ENCODE measurements at regions not wholly inside any gene's neighbourhood (a gene's known extent, or its start where the extent isn't known, plus 50 kb on each side); places are given as distances from the start of the nearest gene placed in this dataset.

DNA sequence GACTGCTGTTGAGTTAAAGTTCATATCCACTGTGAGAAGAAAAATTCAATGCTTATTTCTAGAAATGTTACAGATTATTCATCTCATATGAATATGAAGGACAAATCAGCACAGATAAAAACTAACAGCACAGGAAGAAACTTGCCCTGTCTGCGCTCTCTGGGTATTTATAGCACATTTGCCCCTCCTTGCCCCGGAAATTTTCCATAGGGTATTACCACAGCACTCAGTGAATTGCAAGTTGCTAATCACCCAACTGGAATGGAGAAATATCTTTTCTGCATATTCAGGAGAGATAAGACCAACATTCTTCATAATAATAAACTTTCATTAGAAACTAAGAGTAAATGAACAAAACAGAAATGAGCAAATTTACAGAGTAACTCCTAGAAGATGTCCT, 318.0 kb upstream of the KLF12 start:
- no peak for TF ChIP-seq CTCF (conservative IDR thresholded peaks at IDR 0.05; ENCODE audit: low read depth, low read length)
- no peak for DNase-seq (ENCODE audit: low read depth)
- no peak overlapping the region for H3K4me3 ChIP-seq (ENCODE audit: low read length)

- DNase-seq (ENCODE audit: low read depth), result no peak
- no peak overlapping the region for H3K4me3 ChIP-seq (ENCODE audit: low read length)
- TF ChIP-seq CTCF (conservative IDR thresholded peaks at IDR 0.05; ENCODE audit: low read depth, low read length), result no peak
Measured at GRCh38 chr13:74450964-74451363, 316.8 kb upstream of the KLF12 start.

DNA sequence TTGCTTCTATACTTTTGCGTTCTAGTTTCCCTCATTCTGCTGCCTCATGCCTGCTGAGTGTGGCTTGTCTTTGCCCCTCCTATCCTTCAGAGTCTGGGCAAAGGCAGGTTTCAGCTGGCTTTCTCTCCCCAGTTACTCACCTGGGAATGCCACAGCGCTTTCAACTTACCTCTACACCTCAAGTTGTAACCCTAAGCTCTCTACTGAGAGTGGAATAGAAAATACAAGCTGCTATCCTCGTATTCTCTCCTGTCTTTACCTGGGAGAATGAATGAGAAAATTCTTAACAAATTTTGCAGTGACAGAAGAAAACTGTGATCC, 316.3 kb upstream of the KLF12 start:
- DNase-seq (ENCODE audit: low read depth), result no peak
- H3K4me3 ChIP-seq (ENCODE audit: low read length), result no peak overlapping the region

DNA sequence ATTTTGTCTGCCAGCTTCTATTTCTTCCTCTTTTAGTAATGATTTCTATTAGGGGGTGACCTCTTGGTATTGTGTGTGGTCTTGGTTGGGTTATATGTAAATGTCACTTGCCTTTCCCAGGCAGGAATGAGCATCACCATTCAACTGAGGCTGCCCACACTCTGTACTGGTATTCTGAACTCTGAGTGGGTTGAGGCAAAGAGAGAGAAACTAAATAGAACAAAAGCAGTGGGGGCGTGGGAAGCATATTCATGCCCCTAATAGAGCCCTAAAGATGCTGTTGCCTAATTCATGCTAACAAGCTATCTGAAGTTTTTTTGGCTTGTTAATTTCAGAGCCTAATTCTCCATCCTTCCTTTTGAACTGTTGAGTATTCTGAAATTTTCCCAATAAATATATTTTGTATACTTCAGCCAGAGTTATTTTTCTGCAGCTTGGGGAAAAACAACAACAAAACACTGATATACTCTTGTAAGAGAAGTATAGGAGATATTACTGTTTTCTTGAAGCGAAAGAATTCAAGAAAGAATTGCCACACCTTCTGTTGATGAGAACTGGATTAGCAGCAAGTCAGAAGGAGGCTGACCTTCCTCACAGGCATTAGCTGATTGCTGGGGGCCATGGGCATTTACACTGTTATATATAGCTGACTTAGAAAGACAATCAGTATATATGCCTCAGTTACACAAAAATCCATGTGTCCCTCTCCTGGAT, 315.8 kb upstream of the KLF12 start:
- no peak overlapping the region for H3K4me3 ChIP-seq (ENCODE audit: low read length)
- TF ChIP-seq CTCF (conservative IDR thresholded peaks at IDR 0.05; ENCODE audit: low read depth, low read length), result no peak
- DNase-seq (ENCODE audit: low read depth), result no peak

More for the DNA sequence above, 316.3 kb upstream of the KLF12 start:
- TF ChIP-seq CTCF (conservative IDR thresholded peaks at IDR 0.05; ENCODE audit: low read depth, low read length), result no peak

- no peak overlapping the region for H3K4me3 ChIP-seq (ENCODE audit: low read length)
- DNase-seq (ENCODE audit: low read depth), result no peak
- no peak for TF ChIP-seq CTCF (conservative IDR thresholded peaks at IDR 0.05; ENCODE audit: low read depth, low read length)
Measured at GRCh38 chr13:74444864-74445479, 310.8 kb upstream of the KLF12 start.

DNA sequence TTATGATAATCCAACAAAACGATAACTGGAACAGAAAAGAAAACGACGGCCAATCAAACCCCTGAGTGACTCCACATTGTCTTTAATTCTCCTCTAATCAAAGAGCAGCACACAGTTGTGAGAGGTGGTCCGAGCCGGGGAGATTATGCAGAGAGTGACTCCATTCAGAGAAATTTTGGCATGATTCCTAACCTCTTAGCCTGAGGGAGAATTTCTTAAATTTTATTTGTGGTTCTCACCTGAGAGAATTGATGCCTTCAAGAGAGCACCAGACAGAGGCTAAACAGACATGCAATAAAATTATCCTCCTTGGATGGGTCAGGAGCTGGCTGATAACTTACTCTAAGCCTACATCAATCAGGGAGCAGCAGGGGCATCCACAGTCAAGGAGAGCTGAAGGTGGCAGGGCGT, 310.0 kb upstream of the KLF12 start:
- no peak for DNase-seq (ENCODE audit: low read depth)
- TF ChIP-seq CTCF (conservative IDR thresholded peaks at IDR 0.05; ENCODE audit: low read depth, low read length), result no peak
- H3K4me3 ChIP-seq (ENCODE audit: low read length), result no peak overlapping the region

- no peak overlapping the region for H3K4me3 ChIP-seq (ENCODE audit: low read length)
- no peak for TF ChIP-seq CTCF (conservative IDR thresholded peaks at IDR 0.05; ENCODE audit: low read depth, low read length)
- peak; percentile 75 for DNase-seq (ENCODE audit: low read depth)
Measured at GRCh38 chr13:74443631-74444030, 309.4 kb upstream of the KLF12 start.

Measured in retinal pigment epithelial cell (primary cell).